ENCODE measurements at regions not wholly inside any gene's neighbourhood (a gene's known extent, or its start where the extent isn't known, plus 50 kb on each side); places are given as distances from the start of the nearest gene placed in this dataset.

- no peak for DNase-seq (ENCODE audit: low read depth, low spot score)
- ChIA-PET POLR2A (no interaction called here), CTCF (no interaction called here)
- no peak overlapping the region for H3K4me3 ChIP-seq (ENCODE audit: low read depth, low read length)
- TF ChIP-seq, protein P1, sequence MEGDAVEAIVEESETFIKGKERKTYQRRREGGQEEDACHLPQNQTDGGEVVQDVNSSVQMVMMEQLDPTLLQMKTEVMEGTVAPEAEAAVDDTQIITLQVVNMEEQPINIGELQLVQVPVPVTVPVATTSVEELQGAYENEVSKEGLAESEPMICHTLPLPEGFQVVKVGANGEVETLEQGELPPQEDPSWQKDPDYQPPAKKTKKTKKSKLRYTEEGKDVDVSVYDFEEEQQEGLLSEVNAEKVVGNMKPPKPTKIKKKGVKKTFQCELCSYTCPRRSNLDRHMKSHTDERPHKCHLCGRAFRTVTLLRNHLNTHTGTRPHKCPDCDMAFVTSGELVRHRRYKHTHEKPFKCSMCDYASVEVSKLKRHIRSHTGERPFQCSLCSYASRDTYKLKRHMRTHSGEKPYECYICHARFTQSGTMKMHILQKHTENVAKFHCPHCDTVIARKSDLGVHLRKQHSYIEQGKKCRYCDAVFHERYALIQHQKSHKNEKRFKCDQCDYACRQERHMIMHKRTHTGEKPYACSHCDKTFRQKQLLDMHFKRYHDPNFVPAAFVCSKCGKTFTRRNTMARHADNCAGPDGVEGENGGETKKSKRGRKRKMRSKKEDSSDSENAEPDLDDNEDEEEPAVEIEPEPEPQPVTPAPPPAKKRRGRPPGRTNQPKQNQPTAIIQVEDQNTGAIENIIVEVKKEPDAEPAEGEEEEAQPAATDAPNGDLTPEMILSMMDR (IDR thresholded peaks at IDR 0.05; ENCODE audit: insufficient read depth, low read length, missing control alignments) = no peak
These were observed 1623.2 kb upstream of the PABPC4L start for GRCh38 chr4:135824759-135825296.

GRCh38 chr4:135804785-135805184 lies 1603.2 kb upstream of the PABPC4L start:
- no peak for DNase-seq (ENCODE audit: low read depth, low spot score)
- CTCF ChIA-PET = no interaction called here
- TF ChIP-seq, protein P1 (IDR thresholded peaks at IDR 0.05; ENCODE audit: insufficient read depth, low read length, missing control alignments) = no peak
- no peak overlapping the region for H3K4me3 ChIP-seq (ENCODE audit: low read depth, low read length)
- POLR2A ChIA-PET = no interaction called here

DNA sequence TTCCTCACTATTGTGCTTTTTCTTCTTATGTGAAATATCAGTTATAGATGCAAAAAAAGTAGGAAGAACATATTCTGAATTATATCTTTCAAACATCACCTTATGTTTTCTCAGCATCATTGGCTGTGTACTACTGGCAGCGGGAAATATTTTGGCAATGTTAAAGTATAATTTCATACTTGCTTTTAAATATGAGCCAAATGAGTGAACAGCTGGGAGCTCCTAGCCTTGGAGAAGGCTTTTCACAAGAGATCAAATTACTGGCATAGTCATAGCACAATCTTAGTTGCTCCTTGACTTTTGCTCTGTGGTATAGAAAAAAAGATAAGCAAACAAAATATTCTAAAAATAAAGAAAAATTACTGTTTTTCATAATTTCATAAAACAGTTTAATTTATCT lies 1575.8 kb upstream of the PABPC4L start:
- POLR2A ChIA-PET = no interaction called here

DNA sequence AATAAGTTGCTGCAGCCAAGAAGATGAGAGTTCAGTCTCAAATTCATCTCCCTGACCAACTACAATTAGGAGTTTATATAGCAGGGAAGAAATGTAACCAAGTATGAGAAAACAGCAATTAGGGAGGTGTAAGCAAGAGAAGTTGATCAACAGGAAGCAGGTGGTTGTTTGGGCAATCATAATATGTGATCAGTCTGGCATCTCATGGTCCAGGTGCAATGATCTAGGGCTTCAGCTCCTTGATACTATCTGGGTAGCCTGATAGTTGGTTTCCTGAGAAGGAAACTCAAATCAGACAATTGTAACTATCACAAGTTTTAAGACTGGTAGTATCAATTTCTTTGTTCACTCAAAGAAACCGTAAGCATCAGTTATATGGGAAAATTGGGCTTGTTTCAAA lies 1574.3 kb upstream of the PABPC4L start:
- no peak overlapping the region for H3K4me3 ChIP-seq (ENCODE audit: low read depth, low read length)
- CTCF ChIA-PET = no interaction called here
- no peak for DNase-seq (ENCODE audit: low read depth, low spot score)
- TF ChIP-seq, protein P1 (IDR thresholded peaks at IDR 0.05; ENCODE audit: insufficient read depth, low read length, missing control alignments) = no peak
- POLR2A ChIA-PET = no interaction called here

More for the DNA sequence above, 1575.8 kb upstream of the PABPC4L start:
- no peak overlapping the region for H3K4me3 ChIP-seq (ENCODE audit: low read depth, low read length)
- no peak for DNase-seq (ENCODE audit: low read depth, low spot score)
- TF ChIP-seq, protein P1 (IDR thresholded peaks at IDR 0.05; ENCODE audit: insufficient read depth, low read length, missing control alignments) = no peak
- CTCF ChIA-PET = no interaction called here

GRCh38 chr4:135770505-135770904 lies 1568.9 kb upstream of the PABPC4L start:
- ChIA-PET CTCF (no interaction called here), POLR2A (no interaction called here)
- no peak overlapping the region for H3K4me3 ChIP-seq (ENCODE audit: low read depth, low read length)

DNA sequence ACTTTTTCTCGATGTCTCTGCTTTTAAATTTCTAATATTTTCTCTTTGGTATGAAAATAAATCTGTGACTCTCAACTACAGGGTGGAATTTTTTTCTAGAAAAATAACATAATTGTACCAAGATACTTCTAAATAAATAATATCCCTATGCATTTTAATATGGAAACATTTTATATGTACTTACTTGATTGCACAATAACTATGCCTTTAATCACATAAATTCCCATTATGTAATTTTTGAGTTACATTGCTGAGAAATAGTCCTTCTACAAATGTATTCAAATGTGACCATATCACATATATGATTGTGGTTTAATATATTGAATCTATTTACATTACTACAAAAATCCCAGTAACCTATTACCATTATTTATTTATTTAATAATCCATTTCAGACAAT lies 1543.3 kb upstream of the PABPC4L start:
- CTCF ChIA-PET = no interaction called here
- no peak for DNase-seq (ENCODE audit: low read depth, low spot score)
- no peak overlapping the region for H3K4me3 ChIP-seq (ENCODE audit: low read depth, low read length)
- POLR2A ChIA-PET = no interaction called here
- TF ChIP-seq, protein P1 (IDR thresholded peaks at IDR 0.05; ENCODE audit: insufficient read depth, low read length, missing control alignments) = no peak

More at GRCh38 chr4:135770505-135770904, 1568.9 kb upstream of the PABPC4L start:
- TF ChIP-seq, protein P1 (IDR thresholded peaks at IDR 0.05; ENCODE audit: insufficient read depth, low read length, missing control alignments) = no peak
- DNase-seq (ENCODE audit: low read depth, low spot score) = no peak
